HG03457 (cell line): ENCODE measurements at regions not wholly inside any gene's neighbourhood (a gene's known extent, or its start where the extent isn't known, plus 50 kb on each side); places are given as distances from the start of the nearest gene placed in this dataset.
"Not testable (repeated sequence)": the region's sequence is repeated elsewhere in the genome, so short reads cannot be mapped to it uniquely, and the experiment has no call there.

Source experiments
- ATAC-seq: cut with Tn5 transposase; IDR thresholded peaks from one replicate; pipeline ENCODE4 v1.9.1; 2021; ENCODE audit warnings: moderate number of reproducible peaks; ENCODE audit not compliant: unreplicated experiment

- no peak for ATAC-seq
These were observed 713.6 kb upstream of the CHRM3 start for GRCh38 chr1:238672806-238673205.

GRCh38 chr1:238672262-238672661 is 714.1 kb upstream of the CHRM3 start:
- no peak for ATAC-seq

DNA sequence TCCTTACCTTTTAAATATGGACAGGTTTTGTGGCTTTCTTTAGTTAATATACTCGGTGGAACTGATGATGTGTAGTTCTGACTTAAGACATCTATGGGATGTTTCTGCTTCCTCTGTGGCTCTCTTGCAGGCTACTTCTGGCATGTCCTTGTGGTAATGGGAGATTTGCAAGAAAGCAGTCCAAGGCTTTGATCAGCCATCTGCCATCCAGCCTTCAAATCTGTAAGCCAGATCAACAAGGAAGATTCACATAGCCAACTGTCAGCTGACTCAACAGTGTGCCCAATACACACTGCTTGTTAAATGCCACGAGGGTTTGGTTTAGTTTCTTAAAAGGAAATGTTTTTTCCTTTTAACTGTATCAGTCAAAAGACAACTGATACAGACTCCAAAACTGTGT is 722.2 kb upstream of the CHRM3 start:
- ATAC-seq: no peak

DNA sequence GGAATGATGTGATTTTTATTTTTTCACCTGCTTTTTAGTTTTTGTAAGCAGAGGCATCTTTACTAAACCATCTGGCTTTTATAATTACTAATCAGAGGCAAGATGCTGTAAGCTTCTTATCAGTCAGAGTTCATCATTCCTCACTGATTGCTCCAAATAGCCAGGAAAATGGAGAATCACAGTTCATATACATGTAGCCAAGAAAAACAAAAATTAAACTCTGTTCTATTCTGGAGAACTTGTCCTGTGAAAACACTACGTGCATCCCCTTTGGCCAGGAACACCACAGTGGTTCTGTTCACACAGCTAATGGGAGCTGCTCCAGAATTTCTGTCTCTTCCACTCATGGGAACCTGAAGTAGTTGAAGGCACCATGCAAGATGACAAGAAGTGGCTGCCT is 725.5 kb upstream of the CHRM3 start:
- no peak for ATAC-seq

DNA sequence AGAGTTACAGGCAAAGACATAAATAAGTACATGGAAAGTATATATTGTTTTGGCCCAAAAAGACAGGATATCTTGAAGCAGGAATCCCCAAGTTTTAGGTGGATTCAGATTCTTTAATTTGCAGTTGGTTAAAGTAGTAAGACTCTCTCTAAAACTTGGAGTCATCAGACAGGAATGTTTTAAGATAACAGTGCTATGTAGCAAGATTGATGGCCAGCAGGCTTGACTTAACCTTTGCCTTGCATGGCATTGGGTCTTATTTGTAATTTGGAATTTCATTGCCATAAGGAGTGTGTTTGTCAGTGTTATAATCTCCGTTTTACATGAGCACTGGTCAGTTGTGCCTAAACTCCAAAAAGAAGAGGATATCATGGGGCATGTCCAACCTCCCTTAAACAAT is 727.6 kb upstream of the CHRM3 start:
- ATAC-seq: no peak

GRCh38 chr1:238653693-238654321 is 732.6 kb upstream of the CHRM3 start:
- no peak for ATAC-seq

DNA sequence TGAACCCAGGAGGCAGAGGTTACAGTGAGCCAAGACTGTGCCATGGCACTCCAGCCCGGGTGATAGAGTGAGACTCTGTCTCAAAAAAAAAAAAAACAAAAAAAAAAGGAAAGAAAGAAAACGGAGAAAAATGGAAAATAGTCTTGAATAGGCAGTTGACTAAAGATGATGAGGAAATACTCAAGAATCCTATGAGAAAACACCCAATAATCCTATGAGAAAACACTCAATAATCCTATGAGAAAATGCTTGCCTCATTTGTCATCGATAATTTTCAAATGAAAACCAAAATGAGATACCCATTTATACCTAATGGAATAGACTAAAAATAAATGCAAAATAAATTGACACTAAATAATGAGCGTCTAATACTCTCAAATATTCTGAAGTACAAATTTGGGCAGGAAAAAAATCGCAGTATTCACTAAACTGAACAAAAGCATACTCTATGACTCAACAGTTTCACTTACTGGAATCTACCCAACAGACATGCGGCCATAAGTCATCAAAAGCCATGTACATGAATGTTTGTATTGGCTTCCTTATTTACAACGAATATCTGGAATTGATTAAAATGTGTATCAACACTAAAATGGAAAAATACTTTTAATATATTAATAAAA is 733.9 kb upstream of the CHRM3 start:
- ATAC-seq: no peak

DNA sequence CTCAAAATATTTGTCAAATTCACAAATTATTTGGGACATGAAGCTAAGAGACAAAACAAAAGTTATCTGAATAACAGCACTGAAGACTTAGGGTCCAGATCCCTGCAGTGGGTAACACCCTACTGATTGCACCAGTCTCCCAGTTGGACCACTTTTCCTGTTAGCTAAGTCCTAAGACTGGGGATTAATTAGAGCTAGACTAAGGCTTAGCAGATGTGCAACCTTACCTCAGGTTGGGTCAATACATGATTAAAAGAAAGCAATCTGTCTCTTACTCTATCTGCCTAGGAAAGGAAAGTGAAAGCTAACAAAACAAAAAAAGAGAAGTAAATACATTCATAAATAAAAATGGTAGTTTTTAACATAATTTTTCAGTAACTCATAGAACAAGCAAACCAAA is 737.2 kb upstream of the CHRM3 start:
- ATAC-seq: no peak

DNA sequence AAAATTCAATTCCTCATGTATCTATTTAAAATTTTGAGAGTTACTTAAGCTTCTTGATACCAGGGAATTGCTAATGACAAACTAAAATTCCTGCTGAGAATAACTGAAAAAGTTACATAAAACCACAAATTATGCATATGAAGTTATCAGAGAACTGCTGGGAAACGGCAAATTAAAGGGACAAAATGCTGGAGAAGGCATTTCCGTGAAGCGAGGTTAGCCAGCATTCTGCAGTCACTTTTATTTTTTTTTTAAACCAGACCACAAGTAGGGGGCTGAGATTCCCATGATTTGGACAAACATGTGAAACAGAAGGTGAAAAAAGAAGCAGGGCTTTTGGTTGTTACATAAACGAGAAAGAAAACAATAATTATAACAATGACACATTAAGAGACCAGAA is 737.6 kb upstream of the CHRM3 start:
- ATAC-seq: no peak

DNA sequence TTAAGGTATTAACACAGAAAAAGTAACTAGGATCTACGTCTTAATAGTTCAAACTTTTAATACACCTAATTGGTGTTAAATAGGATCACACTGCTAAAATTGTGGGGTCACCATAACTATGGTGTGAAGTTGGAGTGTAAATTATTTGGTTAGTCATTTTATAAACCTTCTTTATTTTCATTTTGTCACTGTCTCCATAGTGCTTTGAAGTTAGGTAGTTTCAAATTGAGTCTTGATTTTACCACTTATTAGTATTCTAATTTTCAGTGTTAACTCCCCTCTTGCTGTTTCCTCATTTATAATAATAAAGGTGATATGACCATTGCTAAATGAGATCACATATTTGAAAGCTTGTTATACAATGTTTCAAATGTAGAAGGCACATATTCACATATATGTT is 738.1 kb upstream of the CHRM3 start:
- ATAC-seq: no peak

- no peak for ATAC-seq
These were observed 738.5 kb upstream of the CHRM3 start for GRCh38 chr1:238647877-238648276.

DNA sequence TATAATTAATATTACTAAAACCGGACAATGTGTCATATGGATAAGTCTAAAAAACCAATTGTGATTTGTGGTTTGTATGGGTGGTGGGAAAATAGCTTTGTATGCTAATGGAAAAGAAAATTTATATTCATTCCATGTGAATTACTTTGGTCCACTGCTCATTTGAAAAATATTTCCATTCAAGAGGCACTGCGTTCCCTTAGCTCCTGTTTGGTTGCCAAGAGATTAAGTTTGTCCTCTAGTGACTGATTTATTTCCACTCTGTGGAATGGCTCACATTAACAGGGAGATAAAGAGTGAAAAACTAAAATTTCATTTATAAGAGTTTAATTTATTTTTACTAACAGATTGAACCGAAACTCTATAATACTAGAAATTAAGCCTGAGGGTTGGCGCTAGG is 744.1 kb upstream of the CHRM3 start:
- no peak for ATAC-seq

GRCh38 chr1:238639861-238640260 is 746.5 kb upstream of the CHRM3 start:
- no peak for ATAC-seq

DNA sequence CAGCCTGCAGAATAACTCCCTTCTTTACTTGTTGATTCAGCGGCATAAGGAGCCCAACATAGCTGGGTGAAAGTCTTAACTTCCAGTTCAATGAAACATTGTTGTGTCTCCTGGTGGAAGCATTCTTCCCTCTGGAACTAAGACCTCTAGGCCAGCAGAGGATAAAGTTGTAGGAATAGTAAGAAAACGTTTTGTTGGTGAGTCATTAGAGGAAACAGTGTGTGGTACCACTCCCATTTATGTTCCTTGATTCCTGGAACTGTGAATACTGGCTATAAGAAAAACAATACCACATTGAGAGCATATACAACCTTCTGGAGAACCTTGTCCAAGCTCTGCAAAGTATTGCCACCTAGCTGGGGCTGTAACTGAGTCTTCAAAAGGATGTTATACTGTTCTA is 737.4 kb upstream of the ZP4 start:
- ATAC-seq: no peak

- ATAC-seq: no peak
These were observed 734.1 kb upstream of the ZP4 start for GRCh38 chr1:238624776-238625175.

GRCh38 chr1:238621405-238621804 is 730.7 kb upstream of the ZP4 start:
- ATAC-seq: no peak

- no peak for ATAC-seq
These were observed 728.9 kb upstream of the ZP4 start for GRCh38 chr1:238619652-238620051.

DNA sequence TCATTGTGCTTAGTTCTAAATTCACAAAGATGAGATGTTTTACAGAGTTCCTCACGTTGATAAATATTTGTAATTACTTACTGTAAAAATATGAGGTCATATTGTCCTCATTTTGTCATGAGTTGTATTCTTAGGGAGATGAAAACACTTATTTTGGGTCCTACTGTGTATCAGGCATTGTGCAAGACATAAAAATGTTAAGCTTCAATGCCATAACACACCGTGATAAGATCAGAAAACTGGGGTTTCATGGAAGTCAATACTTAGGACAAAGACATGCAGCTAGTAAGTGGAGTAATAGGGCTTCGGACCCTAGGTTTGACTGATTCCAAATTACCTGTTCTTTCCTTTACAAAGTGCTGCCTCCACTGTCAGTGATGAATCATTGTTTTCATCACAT is 720.7 kb upstream of the ZP4 start:
- no peak for ATAC-seq

GRCh38 chr1:238608144-238608543 is 717.4 kb upstream of the ZP4 start:
- ATAC-seq: no peak

- ATAC-seq: no peak
These were observed 716.2 kb upstream of the ZP4 start for GRCh38 chr1:238606896-238607295.

- no peak for ATAC-seq
These were observed 715.7 kb upstream of the ZP4 start for GRCh38 chr1:238606457-238606856.

- no peak for ATAC-seq
These were observed 713.6 kb upstream of the ZP4 start for GRCh38 chr1:238604357-238604756.

- ATAC-seq: not testable (repeated sequence)
These were observed 710.9 kb upstream of the ZP4 start for GRCh38 chr1:238601604-238602003.
